H1 (cell line): ENCODE measurements at regions not wholly inside any gene's neighbourhood (a gene's known extent, or its start where the extent isn't known, plus 50 kb on each side); places are given as distances from the start of the nearest gene placed in this dataset.

Experiments
- CTCF ChIA-PET: fragments of 300-600 bp; sonication (Branson Sonifier 250); formaldehyde crosslinking; loops from one replicate; lab custom pipeline; 2021; ENCODE audit not compliant: partially characterized antibody; lab: Charles Lee
- POLR2A ChIA-PET: fragments of 300-600 bp; sonication (Branson Sonifier 250); formaldehyde crosslinking; loops from one replicate; lab custom pipeline; 2021; ENCODE audit warnings: inconsistent platforms; ENCODE audit not compliant: partially characterized antibody; lab: Charles Lee
- DNase-seq, 2 experiments: peaks; one replicate each; pipeline versions ENCODE4 v3.0.0 to v3.0.0-alpha.2; 2010 to 2022; ENCODE audit warnings: low spot score in 2 of 2, low read depth in 1 of 2, mixed read lengths in 1 of 2
- FAIRE-seq: peaks from 2 replicates; lab custom pipeline; 2011; peaks lifted over from hg19 to GRCh38; lab: Jason Lieb, UNC
- H2AFZ ChIP-seq: 2 replicates; pipeline ENCODE4 v1.8.1; 2012; ENCODE audit warnings: low read length, inconsistent platforms
- H2AK5ac ChIP-seq: 2 replicates; pipeline ENCODE4 v1.6.1; 2013; ENCODE audit warnings: low read depth, low read length
- H2BK120ac ChIP-seq: replicated peaks from 2 replicates; pipeline ENCODE3; 2013; ENCODE audit warnings: low read depth, low read length, inconsistent platforms
- H2BK12ac ChIP-seq: 2 replicates; pipeline ENCODE4 v1.6.1; 2013; ENCODE audit warnings: low read depth, low read length
- H2BK15ac ChIP-seq: 2 replicates; pipeline ENCODE4 v1.6.1; 2013; ENCODE audit warnings: low read length
- H2BK20ac ChIP-seq: 2 replicates; pipeline ENCODE4 v1.6.1; 2013; ENCODE audit warnings: low read length
- H2BK5ac ChIP-seq: 2 replicates; pipeline ENCODE4 v1.6.1; 2013; ENCODE audit warnings: low read depth, low read length
- H3K14ac ChIP-seq: 2 replicates; pipeline ENCODE4 v1.6.1; 2013; ENCODE audit warnings: inconsistent platforms; ENCODE audit not compliant: insufficient read length
- H3K18ac ChIP-seq: 2 replicates; pipeline ENCODE4 v1.6.1; 2013; ENCODE audit warnings: low read length; ENCODE audit errors: extremely low read depth
- H3K23ac ChIP-seq: 2 replicates; pipeline ENCODE4 v1.6.1; 2013; ENCODE audit warnings: inconsistent platforms; ENCODE audit not compliant: insufficient read length
- H3K23me2 ChIP-seq: 2 replicates; pipeline ENCODE4 v1.6.1; 2013; ENCODE audit warnings: low read depth, low read length
- H3K27ac ChIP-seq: 2 replicates; pipeline ENCODE4 v1.6.1; 2011; ENCODE audit warnings: low read depth, low read length, inconsistent platforms
- H3K27me3 ChIP-seq, 4 experiments: replicated peaks in 1 of 4; 1 replicate in 1 of 4; 2 replicates in 3 of 4; pipeline versions ENCODE4 v1.6.1 to v1.8.1; 2011 to 2013; ENCODE audit warnings: low read length in 3 of 4, mild to moderate bottlenecking in 3 of 4, inconsistent platforms in 2 of 4, mixed read lengths in 2 of 4, moderate library complexity in 1 of 4; ENCODE audit not compliant: control insufficient read depth in 3 of 4, insufficient read depth in 3 of 4; ENCODE audit errors: extremely low read depth in 1 of 4
- H3K36me3 ChIP-seq, 4 experiments: 2 replicates each; pipeline versions ENCODE4 v1.6.1 to v1.8.1; 2011 to 2013; ENCODE audit warnings: mild to moderate bottlenecking in 4 of 4, low read length in 3 of 4, moderate library complexity in 2 of 4, control low read depth in 1 of 4, inconsistent platforms in 1 of 4; ENCODE audit not compliant: insufficient read depth in 4 of 4, control insufficient read depth in 2 of 4
- H3K4ac ChIP-seq: replicated peaks from 2 replicates; pipeline ENCODE3; 2013; ENCODE audit warnings: low read length, low read depth, mixed read lengths, inconsistent platforms; ENCODE audit not compliant: insufficient read length
- H3K4me1 ChIP-seq, 4 experiments: replicated peaks in 1 of 4; 1 replicate in 1 of 4; 2 replicates in 3 of 4; pipeline versions ENCODE4 v1.6.1 to v1.8.1; 2011 to 2013; ENCODE audit warnings: low read length in 3 of 4, inconsistent platforms in 2 of 4, mixed read lengths in 1 of 4; ENCODE audit not compliant: insufficient read depth in 4 of 4, control insufficient read depth in 3 of 4
- H3K4me2 ChIP-seq, 2 experiments: 2 replicates each; pipeline versions ENCODE4 v1.6.1 to v1.8.1; 2011 to 2013; ENCODE audit warnings: low read depth in 2 of 2, low read length in 2 of 2, control low read depth in 1 of 2, inconsistent platforms in 1 of 2, mild to moderate bottlenecking in 1 of 2; ENCODE audit not compliant: insufficient read depth in 1 of 2
- H3K4me3 ChIP-seq, 4 experiments: fragments of 200-600, 300-600 bp in 1 of 4; sonication (generic), shearing (Covaris generic), sonication (Bioruptor Twin) in 1 of 4; 2 replicates each; pipeline versions ENCODE4 v1.5.1 to v1.8.1; 2011 to 2016; ENCODE audit warnings: low read length in 4 of 4, low read depth in 3 of 4, control low read depth in 2 of 4, inconsistent platforms in 2 of 4, mild to moderate bottlenecking in 2 of 4, mixed read lengths in 1 of 4, moderate library complexity in 1 of 4; ENCODE audit not compliant: insufficient read depth in 2 of 4; ENCODE audit errors: extremely low read depth in 1 of 4
- H3K56ac ChIP-seq: replicated peaks from 2 replicates; pipeline ENCODE3; 2013; ENCODE audit warnings: low read depth, mild to moderate bottlenecking, mixed read lengths, low read length, inconsistent platforms; ENCODE audit not compliant: insufficient read length
- H3K79me1 ChIP-seq: 2 replicates; pipeline ENCODE4 v1.6.1; 2013; ENCODE audit warnings: low read depth, low read length, control low read depth
- H3K79me2 ChIP-seq, 2 experiments: 2 replicates each; pipeline versions ENCODE4 v1.6.1 to v1.8.1; 2012 to 2013; ENCODE audit warnings: low read length in 2 of 2, mild to moderate bottlenecking in 2 of 2, inconsistent platforms in 1 of 2; ENCODE audit not compliant: insufficient read depth in 2 of 2, control insufficient read depth in 1 of 2
- H3K9ac ChIP-seq, 4 experiments: replicated peaks in 1 of 4; 1 replicate in 1 of 4; 2 replicates in 3 of 4; pipeline versions ENCODE4 v1.6.1 to v1.8.1; 2011 to 2013; ENCODE audit warnings: low read depth in 3 of 4, low read length in 3 of 4, control low read depth in 2 of 4, mild to moderate bottlenecking in 2 of 4, moderate library complexity in 2 of 4, inconsistent platforms in 1 of 4; ENCODE audit errors: extremely low read depth in 1 of 4
- H3K9me3 ChIP-seq, 2 experiments: 2 replicates each; pipeline versions ENCODE4 v1.6.1 to v1.8.1; 2012 to 2013; ENCODE audit warnings: mild to moderate bottlenecking in 2 of 2, moderate library complexity in 2 of 2, control low read depth in 1 of 2, inconsistent platforms in 1 of 2, low read depth in 1 of 2, low read length in 1 of 2, mixed read lengths in 1 of 2; ENCODE audit not compliant: insufficient read depth in 2 of 2
- H4K20me1 ChIP-seq, 2 experiments: replicated peaks in 1 of 2; 2 replicates each; pipeline versions ENCODE3 to v1.8.1; 2011 to 2013; ENCODE audit warnings: inconsistent platforms in 2 of 2, low read length in 2 of 2, mild to moderate bottlenecking in 1 of 2; ENCODE audit not compliant: insufficient read depth in 2 of 2, control insufficient read depth in 1 of 2
- H4K5ac ChIP-seq: 2 replicates; pipeline ENCODE4 v1.6.1; 2013; ENCODE audit warnings: low read length, low read depth, mixed read lengths, inconsistent platforms; ENCODE audit not compliant: insufficient read length
- H4K8ac ChIP-seq: 2 replicates; pipeline ENCODE4 v1.8.0; 2013; ENCODE audit warnings: mild to moderate bottlenecking, moderate library complexity, low read length, inconsistent platforms; ENCODE audit not compliant: insufficient read depth; ENCODE audit errors: extremely low read depth
- H4K91ac ChIP-seq: replicated peaks from 2 replicates; pipeline ENCODE3; 2013; ENCODE audit warnings: low read length, mixed read lengths, inconsistent platforms; ENCODE audit not compliant: insufficient read length
- EP300 ChIP-seq, 2 experiments: IDR thresholded peaks; 1 replicate in 1 of 2; 2 replicates in 1 of 2; pipeline ENCODE4 v1.6.1; 2011 to 2012; ENCODE audit warnings: low read depth in 2 of 2, low read length in 2 of 2, mild to moderate bottlenecking in 2 of 2, borderline replicate concordance in 1 of 2, inconsistent platforms in 1 of 2, moderate library complexity in 1 of 2
- JUND ChIP-seq: IDR thresholded peaks from 2 replicates; pipeline ENCODE4 v1.6.1; 2011; ENCODE audit warnings: mild to moderate bottlenecking, improper control_type of control experiment, low read length
- WGBS, 2 experiments: shearing (Covaris generic) in 1 of 2; methylation state at CpG; one replicate each; pipeline versions ENCODE4 v1.1.6 to v1.1.7; 2013 to 2015; ENCODE audit warnings: low lambda C conversion rate in 2 of 2, mixed read lengths in 2 of 2, inconsistent platforms in 1 of 2, low coverage in 1 of 2, missing lambda C conversion rate in 1 of 2; ENCODE audit not compliant: insufficient replicate concordance in 2 of 2, insufficient coverage in 1 of 2, insufficient read length in 1 of 2; ENCODE audit errors: extremely low coverage in 1 of 2, missing lambda C conversion rate in 1 of 2; 5-methylcytosine and 5-hydroxymethylcytosine counted together

DNA sequence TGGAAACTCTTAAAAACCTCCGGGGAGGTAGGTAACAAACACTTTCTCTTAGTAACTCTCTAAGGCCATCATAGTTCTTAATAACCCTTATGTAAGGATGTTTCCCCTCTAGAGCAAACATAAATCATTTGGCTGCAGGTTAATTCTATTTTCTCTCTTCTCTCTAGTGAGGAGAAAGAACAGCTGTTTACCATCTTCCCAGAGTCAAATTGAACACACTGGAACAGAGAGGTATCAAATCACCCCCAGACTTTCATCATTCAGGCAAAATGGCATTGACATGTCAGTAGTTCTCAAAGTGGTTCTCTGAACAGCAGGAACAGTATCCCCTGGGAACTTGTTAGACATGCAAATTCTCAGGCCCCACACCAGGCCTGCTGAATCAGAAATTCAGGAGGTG is 240.7 kb downstream of the MEIS1 start:
- H3K79me1 ChIP-seq: no peaks in the 10 kb centered on the region
- no peak overlapping the region for H4K91ac ChIP-seq
- H2BK120ac ChIP-seq: no peak overlapping the region
- H2BK5ac ChIP-seq: no peak overlapping the region
- no peak overlapping the region for H2AFZ ChIP-seq
- no peaks in the 10 kb centered on the region for H3K9me3 ChIP-seq
- H3K4me2 ChIP-seq: no peak overlapping the region
- no peaks in the 10 kb centered on the region for H4K20me1 ChIP-seq
- no peak overlapping the region for H3K56ac ChIP-seq
- TF ChIP-seq JUND: no peak
- TF ChIP-seq EP300 (IDR thresholded peaks at IDR 0.05; ENCODE audit: borderline replicate concordance in 1 of 2, low read depth in 2 of 2, low read length in 2 of 2): no peak
- CTCF ChIA-PET: no interaction called here
- no peak overlapping the region for H2BK20ac ChIP-seq
- no peak overlapping the region for H3K23ac ChIP-seq
- H2BK15ac ChIP-seq: no peak overlapping the region
- H3K14ac ChIP-seq: no peak overlapping the region
- POLR2A ChIA-PET: no interaction called here
- H4K5ac ChIP-seq: no peak overlapping the region
- H3K4ac ChIP-seq: no peak overlapping the region
- no peak overlapping the region for H3K18ac ChIP-seq
- H2BK12ac ChIP-seq: no peak overlapping the region
- H3K27me3 ChIP-seq: no peaks in the 10 kb centered on the region
- H3K4me3 ChIP-seq: no peak overlapping the region
- no peaks in the 10 kb centered on the region for H3K79me2 ChIP-seq
- peaks cover 0 to 5% (median 0%) of the 10 kb centered on the region in 4 experiments; a peak in 2 of 7 replicates for H3K4me1 ChIP-seq
- no peaks in the 10 kb centered on the region for H3K23me2 ChIP-seq
- DNase-seq (no peak), FAIRE-seq (no peak)
- no peak overlapping the region for H2AK5ac ChIP-seq
- H3K27ac ChIP-seq: no peak overlapping the region
- WGBS, 2 experiments: 84% methylated on average over 1 of the region's 1 CpG; no CpG with 5 or more reads in 1 of the 2 experiments
- H3K36me3 ChIP-seq: no peaks in the 10 kb centered on the region
- no peak overlapping the region for H3K9ac ChIP-seq
- H4K8ac ChIP-seq: no peak overlapping the region
